B cell (primary cell): ENCODE measurements at regions not wholly inside any gene's neighbourhood (a gene's known extent, or its start where the extent isn't known, plus 50 kb on each side); places are given as distances from the start of the nearest gene placed in this dataset.

ENCODE experiments used
- CTCF ChIP-seq: fragments of 200-600 bp; IDR thresholded peaks from one replicate; pipeline ENCODE4 v1.8.0; 2022; ENCODE audit warnings: antibody characterized with exemption, mild to moderate bottlenecking
- EZH2 ChIP-seq: IDR thresholded peaks from 2 replicates; pipeline ENCODE4 v1.6.1; 2012; ENCODE audit warnings: borderline replicate concordance, low read depth, mild to moderate bottlenecking, moderate library complexity, low read length; ENCODE audit not compliant: insufficient read depth, poor library complexity, severe bottlenecking

- TF ChIP-seq EZH2: no peak
- no peak for TF ChIP-seq CTCF
Observed at GRCh38 chr14:25546826-25547225, 496.9 kb upstream of the STXBP6 start.
